HG03139 (cell line): ENCODE measurements at regions not wholly inside any gene's neighbourhood (a gene's known extent, or its start where the extent isn't known, plus 50 kb on each side); places are given as distances from the start of the nearest gene placed in this dataset.
"Not testable (repeated sequence)": the region's sequence is repeated elsewhere in the genome, so short reads cannot be mapped to it uniquely, and the experiment has no call there.

Experiments used
- ATAC-seq: cut with Tn5 transposase; IDR thresholded peaks from one replicate; pipeline ENCODE4 v1.9.1; 2021; ENCODE audit not compliant: unreplicated experiment

DNA sequence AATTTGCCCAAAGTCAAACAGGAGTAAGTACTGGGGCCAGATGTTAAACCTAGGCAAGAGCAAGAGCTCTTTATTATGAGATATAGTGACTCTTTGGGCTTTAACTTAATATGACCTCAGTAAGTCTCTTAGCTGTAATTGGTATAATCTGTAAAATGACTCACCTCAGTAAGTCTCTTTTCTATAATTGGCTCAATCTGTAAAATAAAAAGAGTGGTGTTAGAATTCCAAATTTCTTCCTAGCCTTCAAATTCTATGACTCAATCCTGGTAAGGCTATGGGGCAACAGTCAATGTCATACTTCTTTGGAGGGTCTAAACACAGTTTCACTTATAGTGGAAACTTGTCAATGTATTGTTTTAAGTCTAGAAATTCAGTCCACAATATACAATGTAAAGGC is 1608.9 kb upstream of the PIK3C3 start:
- no peak for ATAC-seq

DNA sequence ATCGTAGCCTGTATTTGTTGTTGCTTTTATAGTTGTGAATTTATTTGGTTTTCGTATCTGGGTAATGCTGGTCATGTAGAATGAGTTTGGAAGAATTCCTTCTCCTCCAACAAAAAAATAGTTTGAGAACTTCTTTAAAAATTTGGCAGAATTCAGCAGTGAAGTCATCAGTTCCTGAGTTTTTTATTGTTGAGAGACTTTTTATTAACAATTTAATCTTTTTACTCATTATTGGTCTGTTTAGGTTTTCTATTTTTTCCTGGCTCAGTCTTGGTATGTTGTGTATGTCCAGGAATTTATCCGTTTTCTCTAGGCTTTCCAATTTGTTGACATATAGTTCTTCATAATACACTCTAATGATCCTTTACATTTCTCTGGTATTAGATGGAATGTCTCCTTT is 1613.3 kb upstream of the PIK3C3 start:
- no peak for ATAC-seq

DNA sequence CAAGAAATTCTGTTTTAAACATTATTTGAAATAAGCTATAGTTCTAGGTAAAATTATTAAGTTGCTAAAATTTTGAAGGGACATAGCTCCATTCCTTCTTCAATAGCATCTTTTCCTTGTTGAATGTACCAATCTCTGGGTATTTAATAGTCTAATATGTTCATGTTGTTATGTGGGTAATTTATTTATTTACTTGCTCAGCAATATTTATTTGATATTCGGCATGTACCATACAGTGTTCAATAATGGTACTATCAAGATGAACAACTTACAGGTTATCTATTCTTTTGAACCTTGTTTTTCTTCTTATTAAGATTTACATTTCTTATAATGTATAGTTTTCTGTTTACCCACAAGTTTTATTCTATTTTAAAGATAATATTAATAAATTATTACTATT is 1616.8 kb upstream of the PIK3C3 start:
- ATAC-seq: no peak

DNA sequence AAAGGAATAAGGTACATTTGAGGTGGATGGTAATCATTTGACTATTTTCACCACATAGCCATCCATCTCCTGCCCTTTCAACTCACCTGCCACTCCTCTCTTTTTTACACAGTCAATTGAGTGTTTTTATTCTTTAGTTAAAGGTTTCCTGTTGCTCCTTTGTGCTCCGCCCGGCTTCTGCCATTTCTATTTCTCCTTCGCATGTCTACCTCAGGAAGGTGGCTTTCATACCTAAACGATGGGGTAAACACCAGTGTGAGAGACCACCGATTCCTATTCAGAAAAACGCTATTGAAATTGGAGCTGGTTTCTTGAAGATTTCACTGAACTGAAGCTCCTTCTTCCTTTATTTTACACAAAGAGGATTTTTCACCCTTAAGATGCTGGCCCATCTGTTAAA is 1628.0 kb upstream of the PIK3C3 start:
- ATAC-seq: no peak

DNA sequence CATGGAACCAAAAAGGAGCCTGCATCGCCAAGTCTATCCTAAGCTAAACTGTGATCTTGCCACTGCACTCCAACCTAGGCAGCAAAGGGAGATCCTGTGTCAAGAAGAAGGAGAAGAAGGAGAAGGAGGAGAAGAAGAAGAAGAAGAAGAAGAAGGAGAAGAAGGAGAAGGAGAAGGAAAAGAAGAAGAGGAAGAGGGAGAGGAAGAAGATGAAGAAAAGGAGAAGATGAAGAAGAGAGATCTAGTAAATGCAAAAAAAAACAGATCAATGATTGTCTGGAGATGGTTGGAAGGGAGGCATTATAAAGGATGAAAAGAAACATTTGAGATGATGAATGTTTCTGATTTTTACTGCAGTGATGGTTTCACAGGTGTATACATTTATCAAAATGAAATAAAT is 1629.0 kb upstream of the PIK3C3 start:
- ATAC-seq: no peak

DNA sequence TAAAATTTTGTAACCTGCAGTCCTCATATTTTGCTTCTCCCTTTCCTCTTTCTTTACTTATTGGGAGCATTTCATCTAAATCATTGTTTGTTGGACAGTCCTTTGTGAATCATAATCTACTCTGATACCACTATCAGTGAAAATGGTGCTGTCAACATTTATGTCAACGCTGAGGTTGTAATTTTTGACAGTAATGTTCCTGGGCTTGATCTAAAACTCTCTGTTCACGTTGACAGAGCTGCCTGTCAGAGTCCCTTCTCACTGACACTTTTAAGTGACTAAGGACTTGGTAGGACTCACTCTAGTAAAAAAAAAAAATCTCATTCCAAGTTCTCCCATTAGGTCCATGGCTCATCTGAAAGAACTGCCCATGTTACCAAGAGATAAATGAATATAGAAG is 1640.8 kb upstream of the PIK3C3 start:
- ATAC-seq: no peak

DNA sequence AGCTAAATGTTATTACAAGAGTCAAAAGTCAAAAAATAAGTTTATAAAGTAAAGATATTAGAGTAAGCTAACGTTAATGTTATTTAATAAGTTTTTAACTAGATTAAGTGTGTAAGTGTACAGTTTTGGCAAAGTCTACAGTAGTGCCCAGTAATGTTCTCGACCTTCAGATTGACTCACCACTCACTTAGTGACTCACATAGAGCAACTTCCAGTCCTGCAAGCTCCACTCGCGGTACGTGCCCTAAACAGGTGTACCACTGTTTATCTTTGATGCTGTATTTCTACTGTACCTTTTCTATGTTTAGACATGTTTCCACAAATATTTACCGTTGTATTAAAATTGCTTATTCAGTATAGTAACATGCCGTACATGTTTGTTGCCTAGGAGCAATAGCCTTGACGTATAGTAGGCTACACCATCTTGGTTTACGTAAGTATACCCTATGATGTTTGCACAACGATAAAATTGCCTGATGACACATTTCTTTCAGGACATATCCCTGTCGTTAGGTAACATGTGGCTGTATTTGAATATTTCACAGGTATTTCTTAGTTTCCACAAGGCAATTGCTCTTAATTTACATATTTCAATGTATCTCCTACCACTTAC is 1641.9 kb upstream of the PIK3C3 start:
- ATAC-seq: no peak

DNA sequence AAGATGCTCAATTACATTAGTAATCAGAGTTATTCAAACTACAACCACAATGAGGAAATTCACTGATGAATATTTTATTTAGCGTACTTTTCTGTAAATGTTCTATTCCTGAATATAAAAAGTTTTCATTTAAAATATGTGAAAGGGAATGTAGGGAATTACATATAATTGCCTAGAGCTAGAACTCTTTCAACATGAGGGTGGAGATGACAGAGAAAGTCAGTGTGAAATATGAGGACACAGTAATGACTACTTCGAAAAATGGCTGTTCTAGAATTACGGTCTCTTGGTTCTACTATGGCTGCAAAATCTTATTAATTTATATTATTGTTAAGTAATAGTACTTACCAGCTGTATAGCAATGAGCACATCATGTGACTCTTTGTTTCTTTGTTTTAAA is 1647.4 kb upstream of the PIK3C3 start:
- no peak for ATAC-seq

DNA sequence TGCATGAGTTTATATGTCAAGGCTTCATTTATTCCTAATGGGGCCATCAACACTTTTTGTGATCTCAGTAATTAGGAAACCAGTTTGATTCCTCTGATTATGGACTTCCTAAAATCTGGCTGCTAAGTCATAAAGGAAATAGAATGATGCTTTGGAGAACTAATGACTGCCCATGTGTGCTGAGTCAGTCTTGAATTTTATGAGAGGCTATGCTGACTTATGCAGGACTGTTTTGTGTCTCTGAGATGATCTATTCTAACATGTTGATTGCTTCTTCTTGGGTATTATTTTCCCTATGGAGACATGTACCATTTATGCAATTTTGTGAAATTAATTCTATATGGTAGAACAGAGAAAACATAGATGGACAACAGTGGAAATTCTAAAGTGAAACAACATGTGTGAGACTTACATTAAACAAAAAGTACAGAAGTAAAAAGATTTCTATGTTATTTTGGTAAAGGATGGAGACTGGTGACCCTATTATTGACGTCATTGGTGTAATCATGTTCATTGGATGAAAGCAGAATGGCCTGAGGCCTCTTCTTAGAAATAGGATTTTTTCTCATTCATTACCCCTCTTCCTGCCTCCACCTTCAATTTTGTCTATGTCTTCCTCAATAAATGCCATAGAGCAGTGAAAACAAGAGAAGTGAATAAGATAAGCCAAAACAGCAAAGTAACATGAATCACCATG is 1658.2 kb upstream of the PIK3C3 start:
- ATAC-seq: no peak

DNA sequence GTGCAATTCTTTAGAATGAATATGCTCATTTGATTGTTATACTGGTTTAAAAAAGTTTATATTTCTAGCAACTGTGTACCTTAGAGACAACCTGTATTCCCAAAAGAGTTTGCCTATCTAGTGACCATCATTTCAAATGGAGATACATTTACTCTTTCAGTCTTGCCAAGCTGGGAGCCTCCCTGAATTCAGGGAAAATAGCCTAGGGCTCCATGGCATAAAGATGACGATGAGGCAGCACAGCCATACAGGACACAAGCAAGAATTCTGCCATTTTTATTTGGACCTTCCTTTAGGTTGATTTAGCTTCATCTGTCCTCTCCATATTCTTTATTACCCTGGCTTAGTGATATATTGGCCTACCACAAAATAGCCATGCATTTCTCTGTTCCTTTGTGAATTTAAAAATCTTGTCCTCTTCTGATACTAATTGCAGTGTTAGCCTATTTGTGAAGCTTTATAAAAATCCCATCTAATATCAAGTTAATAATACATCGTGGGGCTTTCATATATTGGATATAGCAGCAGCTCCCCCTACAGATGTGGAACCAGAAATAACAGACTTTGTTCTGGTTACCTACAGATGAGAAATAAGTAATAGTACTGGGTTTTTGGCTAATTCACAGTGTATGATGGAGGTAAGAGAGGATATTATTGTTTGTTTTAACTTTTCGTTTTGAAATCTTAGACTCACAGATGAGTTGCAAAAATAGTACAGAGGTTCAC is 1661.9 kb upstream of the PIK3C3 start:
- ATAC-seq: no peak

DNA sequence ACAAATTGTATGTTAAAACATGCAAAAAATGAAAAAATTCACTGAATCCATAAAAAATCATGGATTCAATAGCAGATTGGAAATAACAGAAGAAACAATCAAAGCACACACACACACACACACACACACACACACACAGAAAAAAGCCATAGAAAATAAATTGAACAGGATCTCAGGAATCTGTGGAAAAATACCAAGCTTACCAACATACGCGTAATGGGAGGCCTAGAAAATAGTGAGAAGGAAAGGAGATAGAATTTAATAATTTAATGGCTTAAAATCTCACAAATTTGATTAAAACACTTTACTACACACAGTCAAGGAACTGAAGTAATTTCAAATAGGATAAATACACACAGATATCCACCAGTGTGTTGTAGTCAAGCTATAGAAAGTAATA is 1671.5 kb upstream of the PIK3C3 start:
- no peak for ATAC-seq

DNA sequence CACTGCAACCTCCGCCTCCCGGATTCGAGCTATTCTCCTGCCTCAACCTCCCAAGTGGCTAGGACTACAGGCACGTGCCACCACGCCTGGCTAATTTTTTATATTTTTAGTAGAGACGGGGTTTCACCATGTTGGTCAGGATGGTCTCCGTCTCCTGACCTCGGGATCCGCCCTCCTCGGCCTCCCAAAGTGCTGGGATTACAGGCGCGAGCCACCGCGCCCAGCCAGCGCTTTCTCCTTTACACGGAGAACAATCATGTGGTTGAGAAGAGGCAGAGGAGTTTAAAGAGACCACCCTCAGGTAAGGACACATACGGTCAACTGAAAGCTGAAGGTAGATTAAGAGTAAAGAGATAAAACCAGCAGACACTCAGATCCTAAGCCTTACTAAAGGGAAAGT is 1673.7 kb upstream of the PIK3C3 start:
- ATAC-seq: not testable (repeated sequence)

DNA sequence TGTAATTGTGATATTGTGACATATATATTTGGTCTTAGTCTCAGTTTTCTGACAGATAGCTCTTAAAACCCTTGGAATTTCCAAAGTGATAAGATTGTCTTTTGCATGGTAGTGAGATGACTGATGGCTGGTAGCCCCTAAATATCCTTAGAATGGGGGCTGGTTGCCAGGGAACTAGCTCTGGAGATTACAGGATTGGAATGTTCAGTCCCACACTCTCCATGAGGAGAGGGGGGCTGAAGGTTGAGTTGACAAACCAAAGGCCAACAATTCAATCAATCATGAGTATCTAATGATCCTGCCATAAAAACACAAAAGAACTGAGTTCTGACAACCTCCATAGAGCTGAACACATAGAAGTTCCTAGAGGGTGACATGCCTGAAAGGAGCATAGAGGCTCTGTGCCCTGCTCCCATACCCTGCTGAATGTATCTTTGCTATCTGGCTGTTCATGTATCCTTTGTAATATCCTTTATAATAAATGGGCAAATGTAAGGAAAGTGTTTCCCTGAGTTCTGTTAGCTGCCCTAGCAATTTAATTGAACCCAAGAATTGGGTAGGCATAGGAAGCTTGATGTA is 1680.3 kb upstream of the PIK3C3 start:
- ATAC-seq: no peak

DNA sequence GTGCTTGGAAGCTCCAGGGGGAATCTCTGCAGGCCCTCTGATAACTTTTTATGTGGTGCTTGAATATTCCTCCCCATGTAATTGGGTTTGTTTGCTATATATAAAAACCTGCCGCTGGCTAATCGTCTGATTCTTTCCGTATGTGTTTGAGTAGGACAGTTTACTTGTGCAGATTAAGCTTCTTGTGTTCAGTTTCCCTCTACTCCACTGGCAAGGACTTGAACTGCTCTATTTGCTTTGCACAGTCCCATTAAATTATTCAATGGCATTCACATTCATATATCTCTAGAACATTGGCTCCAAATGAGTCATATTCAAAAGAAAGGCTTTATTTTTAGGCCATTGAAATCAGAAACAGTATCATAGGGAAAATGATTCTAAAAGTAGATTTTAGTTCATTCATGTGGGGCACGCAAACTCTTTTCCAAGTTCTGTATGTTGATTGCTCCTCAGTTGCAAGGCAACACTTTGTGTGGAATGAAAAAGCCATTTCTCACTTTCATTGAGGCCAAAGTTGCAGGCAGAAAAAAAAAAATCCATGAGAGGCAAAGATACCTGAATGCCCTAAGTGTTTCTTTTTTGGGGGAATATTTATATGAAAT is 1682.3 kb upstream of the PIK3C3 start:
- no peak for ATAC-seq

DNA sequence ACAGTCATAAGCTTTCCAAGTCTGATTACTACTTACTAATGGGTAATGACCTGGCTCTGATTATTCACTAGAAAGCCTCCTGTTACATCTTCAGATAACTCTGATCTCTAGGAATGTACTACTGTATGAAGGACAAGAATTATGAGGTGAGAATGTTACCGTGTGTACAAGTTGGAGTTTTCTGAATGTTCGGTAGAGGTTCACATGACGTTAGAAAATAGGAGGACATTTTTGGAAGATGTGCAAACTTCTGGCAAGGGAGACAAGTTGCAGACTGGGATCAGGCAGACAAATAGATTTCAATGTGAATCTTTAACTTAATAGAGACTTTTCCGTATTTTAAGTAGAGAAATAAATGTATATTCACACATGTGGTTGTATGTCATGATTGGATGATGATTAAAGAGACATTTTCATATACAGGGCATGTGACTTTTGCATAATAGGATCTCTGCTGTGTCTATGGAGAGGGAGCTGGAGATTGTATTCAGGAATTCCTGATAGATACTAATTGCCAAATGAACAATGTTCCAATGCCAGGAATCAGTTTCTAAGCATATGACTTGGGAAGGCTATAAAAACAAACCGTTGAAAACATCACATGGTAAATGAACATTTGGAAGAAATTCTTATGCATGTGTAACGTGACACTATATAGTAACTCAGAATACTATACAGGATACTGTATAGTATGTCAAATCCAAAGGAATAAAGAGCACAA is 1695.8 kb upstream of the PIK3C3 start:
- no peak for ATAC-seq

DNA sequence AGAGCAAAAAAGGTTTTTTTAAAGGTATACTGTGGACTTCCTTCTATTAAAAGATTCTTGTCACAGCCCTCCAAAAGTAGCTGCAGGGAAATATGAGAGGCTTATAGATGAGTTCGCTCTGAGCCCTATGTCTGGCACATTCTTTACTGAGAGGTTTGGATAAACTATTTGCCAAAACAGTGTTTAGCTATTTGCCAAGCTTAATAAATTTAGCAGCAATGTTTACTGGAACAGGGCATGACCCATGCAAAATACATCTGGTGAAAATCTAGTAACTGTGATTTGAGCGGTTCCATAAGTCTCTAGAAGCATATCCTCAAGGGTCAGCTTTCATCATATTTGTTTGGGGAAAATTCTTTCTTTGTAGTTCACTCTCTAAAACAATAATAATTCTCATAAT is 1696.7 kb upstream of the PIK3C3 start:
- ATAC-seq: no peak

DNA sequence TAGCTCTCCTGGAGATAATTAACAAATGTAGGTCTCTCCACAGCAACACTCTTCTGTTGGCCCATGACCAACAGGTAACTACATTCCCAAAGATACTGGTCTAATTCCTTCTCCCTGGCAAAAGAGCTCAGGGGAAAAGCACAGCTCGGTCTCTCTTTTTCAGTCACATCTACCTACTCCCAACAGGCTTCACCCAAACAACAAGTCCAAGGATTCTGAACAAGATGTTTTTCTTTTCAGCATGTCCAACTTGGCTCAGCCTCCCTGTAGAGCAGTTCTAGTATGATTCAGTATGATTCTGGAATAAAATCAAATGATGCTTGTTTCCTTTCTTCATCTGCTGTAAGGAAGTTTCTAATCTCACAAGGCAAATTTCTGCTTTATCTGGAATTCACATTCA is 1704.8 kb upstream of the PIK3C3 start:
- no peak for ATAC-seq

DNA sequence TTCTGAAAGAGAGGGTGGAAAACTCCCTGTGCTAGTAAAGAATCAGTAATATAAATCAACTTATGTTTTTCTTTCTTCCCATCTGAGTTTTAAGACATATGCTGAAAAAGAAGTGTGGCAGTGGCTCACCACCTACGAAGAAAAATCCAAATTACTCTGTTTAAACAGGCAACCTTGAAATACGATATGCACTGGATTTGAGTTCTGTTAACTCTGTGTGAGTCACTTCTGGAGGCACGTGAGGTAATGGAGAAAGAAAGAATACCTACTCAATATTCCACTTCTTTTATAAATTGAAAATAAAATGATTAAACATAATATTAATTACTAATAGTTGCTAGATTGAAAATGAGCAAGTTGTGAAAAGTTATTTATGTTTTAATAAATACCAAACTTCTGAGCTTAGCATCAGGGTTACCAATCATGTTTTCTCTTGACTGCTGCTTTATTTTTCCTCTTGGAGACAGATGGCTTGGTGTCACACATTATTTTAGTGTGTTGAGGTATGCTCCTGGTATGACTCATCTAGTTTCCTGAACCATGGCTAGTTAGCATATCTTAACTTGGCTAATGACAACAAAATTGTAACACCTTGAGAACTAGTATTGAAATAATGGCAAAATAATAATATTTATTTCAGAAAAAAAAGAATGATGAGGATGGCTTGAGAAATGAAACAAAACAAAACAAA is 1705.5 kb upstream of the PIK3C3 start:
- ATAC-seq: no peak

DNA sequence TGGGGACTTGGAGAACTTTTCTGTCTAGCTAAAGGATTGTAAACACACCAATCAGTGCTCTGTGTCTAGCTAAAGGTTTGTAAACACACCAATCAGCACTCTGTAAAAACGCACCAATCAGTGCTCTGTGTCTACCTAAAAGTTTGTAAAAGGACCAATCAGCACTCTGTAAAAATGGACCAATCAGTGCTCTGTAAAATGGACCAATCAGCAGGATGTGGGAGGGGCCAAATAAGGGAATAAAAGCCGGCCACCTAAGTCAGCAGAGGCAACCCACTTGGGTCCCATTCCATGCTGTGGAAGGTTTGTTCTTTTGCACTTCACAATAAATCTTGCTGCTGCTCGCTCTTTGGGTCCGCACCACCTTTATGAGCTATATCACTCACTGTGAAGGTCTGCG is 1709.4 kb upstream of the PIK3C3 start:
- ATAC-seq: not testable (repeated sequence)

DNA sequence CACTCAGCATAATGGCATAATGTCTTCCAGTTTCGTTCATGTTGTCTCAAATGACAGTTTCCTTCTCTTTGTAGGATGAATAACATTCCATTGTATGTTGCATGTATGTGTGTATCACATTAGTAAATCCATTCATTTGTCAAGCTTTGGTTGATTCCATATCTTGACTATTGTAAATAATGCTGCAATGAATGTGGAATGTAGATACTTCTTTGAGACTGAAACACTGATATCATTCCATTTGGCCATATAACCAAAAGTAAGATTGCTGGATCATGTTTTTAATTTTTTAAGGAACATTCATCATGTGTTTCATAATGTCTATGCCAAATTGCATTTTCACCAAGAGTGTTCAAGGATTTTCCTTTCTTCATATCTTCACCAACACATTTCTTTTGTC is 1711.4 kb upstream of the PIK3C3 start:
- no peak for ATAC-seq
